Cortex of kidney (tissue), 1 donor: ENCODE measurements at regions not wholly inside any gene's neighbourhood (a gene's known extent, or its start where the extent isn't known, plus 50 kb on each side); places are given as distances from the start of the nearest gene placed in this dataset.
"Not testable (repeated sequence)": the region's sequence is repeated elsewhere in the genome, so short reads cannot be mapped to it uniquely, and the experiment has no call there.

Source experiments
- DNase-seq: peaks from one replicate; lab custom pipeline; 2025; lab: John Stamatoyannopoulos, UW

GRCh38 chrX:150212672-150213480 is 150.2 kb upstream of the MAMLD1 start:
- no peak for DNase-seq

DNA sequence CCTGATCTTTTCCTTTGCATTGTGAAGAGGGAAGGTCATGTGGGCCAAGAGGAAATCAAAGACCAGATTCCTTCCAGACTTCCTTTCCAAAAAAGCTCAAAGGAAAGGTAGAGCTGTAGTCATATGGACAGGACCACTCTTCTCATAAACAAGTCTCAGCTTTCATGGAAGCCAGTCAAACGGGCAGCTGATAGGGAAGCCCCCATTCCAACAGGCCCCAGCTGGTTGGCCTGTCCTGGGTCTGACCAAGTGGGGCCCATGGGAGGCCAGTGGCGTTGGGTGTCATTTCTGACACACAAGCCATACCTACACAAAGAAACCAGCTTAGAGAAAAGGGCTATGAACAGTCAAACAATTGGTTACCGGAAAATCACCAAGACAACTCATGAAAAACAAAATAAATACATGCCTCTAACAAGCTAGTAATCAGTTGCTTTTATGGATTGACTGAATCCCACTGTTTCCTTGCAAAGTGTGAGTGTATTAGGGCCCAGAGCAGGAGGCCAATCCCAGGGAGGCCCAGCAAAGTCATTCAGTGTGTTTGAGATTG is 149.6 kb upstream of the MAMLD1 start:
- DNase-seq: no peak

DNA sequence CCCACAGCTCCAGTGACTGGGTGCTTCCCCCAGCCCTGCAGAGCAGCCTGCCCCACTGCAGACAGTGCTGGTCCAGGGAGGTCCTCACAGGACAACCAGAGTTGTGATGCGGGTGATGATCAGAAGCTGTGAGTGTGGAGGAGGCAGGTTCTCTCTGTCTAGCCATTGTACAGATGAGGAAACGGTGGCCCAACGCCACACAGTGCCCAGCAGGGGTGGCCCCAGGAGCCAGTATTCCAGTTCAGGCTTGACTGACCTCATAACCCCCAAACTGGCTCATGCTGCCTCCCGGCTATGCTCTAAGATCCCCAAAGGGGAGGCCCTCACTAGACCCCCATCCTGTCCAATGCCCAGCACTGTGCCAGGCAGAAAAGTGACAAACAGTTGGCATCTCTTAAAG is 147.1 kb upstream of the MAMLD1 start:
- DNase-seq: not testable (repeated sequence)

DNA sequence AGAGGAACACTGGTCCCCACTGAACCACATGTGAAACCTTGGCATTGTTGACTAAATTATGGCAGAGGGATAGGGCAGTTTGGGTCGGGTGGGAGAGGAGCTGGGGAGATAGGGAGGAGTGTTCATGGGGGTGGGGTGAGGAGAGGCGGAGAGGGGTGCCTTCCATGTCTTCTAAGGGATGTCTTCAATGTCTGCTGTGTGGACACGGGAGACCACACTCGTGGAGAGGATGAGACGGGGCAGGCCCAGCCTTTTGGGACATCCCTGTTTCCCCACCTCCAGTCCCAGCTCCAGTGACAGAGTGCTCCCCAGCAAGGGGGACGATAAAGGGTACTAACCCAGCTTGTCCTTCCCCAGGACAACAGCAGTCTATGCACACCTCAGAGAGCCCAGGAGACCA is 146.4 kb upstream of the MAMLD1 start:
- DNase-seq: no peak

DNA sequence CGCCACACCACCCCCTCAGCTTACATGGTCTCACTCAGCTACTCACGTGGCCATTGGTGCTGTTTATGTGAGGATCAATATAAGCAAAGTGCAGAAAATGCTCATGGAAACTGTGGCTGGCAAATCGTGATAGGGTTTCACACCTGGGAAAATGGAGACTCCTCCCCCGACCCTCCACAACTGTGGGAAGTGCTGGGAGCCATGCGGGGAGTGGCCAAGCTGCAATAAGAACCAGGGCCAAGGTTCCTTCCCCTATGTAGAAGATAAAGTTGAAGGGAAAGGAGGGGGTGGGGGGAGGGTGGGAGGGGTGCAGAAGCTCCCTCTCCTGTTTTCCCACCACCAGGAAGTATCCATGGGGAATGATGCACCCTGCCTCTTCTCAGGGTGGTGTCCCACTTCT is 145.5 kb upstream of the MAMLD1 start:
- DNase-seq: no peak

GRCh38 chrX:150219374-150220185 is 143.5 kb upstream of the MAMLD1 start:
- DNase-seq: no peak

DNA sequence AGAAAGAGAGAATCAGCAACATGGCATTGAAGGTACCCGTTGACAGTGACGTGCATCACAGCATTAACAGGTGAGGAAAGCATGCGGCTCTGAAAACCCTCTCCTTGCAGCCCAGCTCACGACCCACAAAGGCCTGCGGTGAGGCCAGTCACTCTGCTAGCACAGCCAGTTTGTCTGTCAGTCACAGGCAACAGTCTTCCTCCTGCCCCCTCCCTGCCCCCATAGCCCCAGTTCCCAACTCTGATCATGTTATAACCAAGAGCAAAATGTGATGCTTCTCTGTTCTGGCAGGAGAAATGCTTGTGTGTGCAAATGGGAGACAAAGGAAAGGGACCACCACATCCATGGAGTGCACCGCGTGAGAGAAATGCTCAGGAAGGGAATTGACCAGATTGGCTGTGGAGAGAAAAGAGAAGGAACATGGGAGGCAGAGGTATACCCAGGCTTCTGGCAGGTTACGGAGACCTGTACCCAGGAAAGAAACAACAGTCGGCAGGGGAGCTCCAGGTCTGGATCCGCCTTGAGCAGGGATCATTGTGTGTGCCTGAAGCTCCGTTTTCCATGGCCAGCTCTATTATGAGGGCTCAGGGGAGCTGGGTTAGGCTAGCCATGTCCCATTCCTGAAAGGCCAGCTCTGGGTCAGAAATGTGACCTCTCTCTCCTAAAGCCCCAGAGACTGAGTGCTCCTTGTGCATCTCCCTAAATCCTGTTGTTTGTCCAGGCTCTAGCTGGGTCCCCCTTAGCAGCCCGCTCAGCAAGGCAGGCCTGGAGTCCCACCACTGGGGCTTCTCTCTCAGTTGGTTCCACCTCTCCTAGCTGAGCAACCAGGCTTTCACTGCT is 139.7 kb upstream of the MAMLD1 start:
- no peak for DNase-seq

DNA sequence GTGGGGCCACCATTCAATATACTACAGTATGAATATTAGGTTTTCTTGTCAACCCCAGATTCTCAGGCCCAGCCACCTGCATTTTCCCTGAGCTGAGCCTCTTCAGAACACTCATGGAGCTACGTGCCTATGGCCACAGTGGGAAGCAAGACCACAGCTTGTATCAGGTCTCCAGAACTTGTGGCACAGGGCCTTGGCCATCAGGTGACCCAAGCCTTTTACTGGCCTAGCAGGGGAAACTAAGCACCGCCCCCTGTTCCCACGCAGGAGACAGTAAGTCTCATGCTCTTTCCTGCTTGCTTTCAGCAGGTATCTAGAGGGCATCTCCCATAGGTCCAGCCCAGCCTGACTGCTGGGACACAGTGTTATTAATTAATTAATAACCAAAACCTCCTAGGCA is 138.4 kb upstream of the MAMLD1 start:
- DNase-seq: no peak

DNA sequence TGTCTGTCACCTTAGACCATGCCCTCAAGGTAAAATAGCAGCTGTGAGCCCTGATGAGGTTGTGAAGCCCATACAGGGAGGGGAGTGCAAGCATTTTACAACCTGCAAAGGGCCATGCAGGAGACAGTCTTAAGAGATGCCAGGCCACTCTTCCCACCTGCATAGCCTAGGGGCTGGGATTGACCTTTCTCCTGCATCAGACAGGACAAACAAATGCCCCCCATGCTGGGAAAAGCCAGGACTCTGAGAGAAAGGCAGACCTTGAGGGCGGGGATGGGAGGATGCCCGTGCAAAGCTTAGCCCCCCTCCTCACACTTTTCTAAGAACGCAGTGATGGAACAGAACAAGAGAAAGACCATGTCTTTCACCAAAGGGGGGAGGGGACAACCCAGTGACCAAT is 137.9 kb upstream of the MAMLD1 start:
- no peak for DNase-seq

DNA sequence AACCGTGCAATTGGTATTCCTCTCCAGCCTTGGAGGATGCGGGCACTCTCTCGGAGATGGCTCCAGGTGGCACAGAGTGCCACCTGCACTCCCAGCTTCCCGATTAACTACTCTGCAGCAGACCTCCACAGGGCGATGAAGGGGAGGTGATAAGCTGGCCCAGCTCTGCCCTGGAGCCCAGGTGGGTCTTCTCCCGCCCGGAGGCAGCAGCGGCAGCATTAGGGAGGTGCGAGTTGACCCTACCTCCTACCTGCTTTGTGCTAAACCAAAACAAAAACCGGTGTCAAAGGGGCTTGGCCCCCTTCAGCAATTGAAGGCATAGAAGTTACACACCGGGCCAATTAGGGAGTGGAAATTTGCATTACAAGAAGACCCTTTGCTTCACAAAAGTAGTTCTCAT is 137.4 kb upstream of the MAMLD1 start:
- DNase-seq: no peak

- DNase-seq: no peak
Measured at GRCh38 chrX:150226223-150226965, 136.7 kb upstream of the MAMLD1 start.

DNA sequence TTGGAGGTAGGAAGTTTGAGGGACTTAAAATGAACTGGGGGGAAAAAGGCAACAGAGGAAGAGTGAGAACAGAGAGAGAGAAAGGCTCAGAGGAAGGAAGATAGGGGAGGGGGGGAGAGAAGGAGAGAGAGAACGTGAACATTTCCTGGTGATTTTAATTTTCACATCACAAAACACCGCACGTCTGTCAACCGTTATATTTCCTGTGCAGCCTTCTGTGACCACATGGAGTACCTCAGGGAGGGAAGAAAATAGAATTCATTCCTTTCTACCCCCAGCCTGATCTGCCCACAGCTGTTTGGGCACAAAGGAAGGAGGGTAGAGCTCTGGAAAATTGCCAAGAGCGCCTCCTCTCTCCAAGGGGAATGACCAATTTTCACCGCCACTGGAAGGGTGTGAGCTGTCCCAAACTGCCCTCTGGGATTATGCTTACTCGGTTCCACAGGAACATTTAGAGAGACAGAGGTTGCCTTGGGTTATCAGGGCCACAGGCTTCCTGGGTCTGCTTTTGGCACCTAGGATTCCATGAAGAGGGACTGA is 135.7 kb upstream of the MAMLD1 start:
- DNase-seq: no peak

GRCh38 chrX:150227873-150228410 is 135.2 kb upstream of the MAMLD1 start:
- no peak for DNase-seq

GRCh38 chrX:150228431-150228830 is 134.7 kb upstream of the MAMLD1 start:
- DNase-seq: no peak

DNA sequence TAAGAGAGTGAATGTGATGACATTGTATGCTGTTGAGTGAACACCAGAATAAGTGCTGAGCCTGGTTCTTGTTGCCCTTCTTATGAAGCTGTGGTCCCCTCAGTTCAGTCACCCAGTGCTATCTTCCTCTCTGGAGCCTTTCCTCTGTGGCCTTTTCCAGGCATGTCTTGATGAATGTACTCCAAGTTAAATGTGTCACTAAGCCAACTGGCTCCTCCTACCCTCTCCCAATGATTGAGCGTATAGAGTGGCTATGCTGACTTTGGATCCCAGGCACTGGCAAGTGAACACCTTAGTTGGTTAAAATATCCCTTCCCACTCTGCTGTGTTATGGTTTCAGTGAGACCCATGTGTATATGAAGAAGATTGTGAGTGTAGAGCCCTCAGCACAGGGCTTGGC is 134.1 kb upstream of the MAMLD1 start:
- DNase-seq: no peak

DNA sequence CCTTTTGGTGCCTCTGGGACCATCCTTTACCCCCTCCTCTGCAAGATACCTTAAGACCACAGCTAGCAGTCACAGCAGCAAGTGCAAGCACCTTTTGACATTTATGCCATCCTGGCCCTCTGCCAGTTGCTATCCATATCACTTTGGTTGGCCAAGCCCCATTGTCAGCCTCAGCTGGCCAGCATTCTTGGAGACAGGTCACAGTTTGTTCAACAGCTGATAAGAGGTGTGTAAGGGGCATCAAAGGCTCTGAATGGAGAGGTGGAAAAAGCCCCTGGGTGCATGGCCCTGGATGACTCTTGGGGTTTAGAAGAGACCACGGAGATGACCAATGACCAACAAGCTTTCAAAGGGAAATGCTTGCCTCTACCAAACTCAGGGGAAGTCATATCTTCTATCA is 133.6 kb upstream of the MAMLD1 start:
- DNase-seq: no peak

DNA sequence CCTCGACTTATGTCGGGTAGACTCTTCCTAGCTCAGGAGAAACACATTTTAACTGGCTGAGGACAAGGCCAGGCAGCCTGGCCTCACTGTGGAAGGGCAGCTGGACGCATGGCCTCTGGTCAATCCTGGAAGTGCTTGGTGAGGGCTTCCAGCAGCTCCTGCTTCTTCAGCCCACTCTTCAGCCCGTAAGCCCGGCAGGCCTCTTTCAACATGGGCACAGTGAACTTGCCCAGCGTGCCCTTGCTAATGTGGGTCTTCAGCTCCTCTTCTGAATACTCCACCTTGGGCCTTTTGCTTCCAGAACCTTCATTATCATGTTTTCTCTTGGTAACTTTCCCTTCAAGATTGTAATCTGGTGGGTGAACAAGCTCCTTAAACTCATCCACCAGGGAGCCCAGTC is 132.2 kb upstream of the MAMLD1 start:
- DNase-seq: not testable (repeated sequence)

DNA sequence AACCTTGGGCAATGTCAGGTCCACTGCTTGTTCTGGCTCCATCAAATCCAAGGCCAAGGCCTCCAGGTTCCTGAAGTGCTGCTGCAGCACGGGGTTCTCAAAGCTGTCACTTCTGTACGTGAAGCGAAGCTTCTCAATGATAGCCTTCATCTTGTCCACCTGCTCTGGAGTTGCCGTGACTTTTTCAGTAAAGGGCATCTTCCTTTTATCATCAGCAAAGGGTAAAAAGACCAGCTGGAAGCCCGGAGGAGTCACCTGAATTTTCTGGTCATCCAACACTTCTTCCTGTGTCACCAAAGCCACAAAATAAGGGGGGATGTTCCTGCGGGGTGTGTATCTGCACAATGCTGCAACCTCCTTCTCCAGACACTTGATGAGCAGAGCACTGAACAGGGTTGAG is 131.7 kb upstream of the MAMLD1 start:
- not testable (repeated sequence) for DNase-seq

DNA sequence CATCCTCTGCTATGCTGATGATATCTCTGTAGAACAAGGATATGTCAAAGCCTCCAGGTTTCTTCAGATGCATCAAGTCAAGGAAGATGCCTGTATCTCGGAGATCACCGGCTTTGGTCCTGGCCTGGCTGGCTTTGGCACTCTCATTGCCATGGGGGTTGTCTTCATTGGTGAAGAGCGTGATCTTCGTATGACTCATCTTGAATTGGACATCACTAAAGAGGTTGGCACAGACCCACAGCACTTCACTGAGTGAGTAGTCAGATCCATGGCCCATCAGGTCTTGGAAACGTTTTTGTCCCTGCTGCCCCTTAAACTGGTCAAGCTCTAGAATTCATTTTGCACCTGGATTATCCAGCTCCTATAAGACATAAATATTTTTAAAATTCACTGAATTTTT is 130.9 kb upstream of the MAMLD1 start:
- not testable (repeated sequence) for DNase-seq

DNA sequence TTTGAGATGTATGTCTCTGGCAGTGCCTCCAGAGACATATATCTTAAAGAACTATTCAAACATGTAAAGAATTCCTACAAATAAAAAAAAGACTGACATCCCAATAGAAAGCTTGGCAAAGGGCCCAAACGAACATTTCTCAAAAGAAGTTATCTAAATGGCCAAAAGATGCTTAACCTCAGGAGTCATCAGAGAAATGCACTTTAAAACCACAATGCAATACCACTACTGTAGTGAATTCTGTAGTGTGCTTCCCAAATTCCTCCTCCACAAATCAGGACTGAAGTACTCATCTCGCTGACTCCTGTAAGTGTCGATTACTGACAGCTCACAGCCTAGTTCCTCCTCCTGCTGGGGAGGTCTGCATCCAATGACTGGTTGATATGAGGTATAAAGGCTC is 129.0 kb upstream of the MAMLD1 start:
- DNase-seq: no peak

DNA sequence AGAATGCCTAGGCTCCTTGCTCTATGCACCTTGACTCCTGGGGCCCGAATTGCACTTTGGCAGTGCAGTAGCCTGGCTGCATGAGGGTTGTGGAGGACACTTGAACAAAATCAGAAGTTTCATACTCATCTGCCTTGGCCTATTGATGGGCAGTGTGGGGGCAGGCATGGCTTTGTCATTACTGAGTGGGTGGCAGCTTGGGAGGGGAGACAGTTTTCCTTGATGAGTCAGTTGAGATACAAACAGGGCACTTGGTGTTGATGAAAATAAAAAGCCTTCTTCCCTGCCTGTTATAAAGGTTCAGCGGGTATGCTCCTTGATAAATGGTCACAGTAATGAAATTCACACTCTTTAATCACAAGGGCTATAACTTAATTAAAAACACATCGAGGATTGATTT is 126.8 kb upstream of the MAMLD1 start:
- DNase-seq: no peak
